ENCODE measurements at regions not wholly inside any gene's neighbourhood (a gene's known extent, or its start where the extent isn't known, plus 50 kb on each side); places are given as distances from the start of the nearest gene placed in this dataset.

DNA sequence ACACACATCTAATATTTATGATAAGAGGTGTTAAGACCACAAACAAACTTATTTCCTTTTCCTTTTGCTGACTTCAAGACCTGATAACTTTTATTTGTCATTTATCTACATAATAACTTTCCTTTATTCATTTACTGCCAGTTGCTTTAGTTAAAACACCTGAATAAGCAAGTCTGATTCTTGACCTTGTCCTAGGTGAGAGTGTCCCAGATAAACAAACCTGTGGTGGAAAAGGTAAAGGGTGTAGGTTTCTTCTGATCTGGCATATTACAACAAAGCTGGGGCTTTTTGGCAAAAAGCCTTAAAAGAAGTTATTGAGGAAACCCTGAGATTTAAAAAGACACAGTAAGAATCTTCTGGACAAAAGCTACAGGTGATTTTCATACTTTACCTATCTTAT lies 191.5 kb downstream of the ZBBX start:
- no peak overlapping the region for H3K4me3 Mint-ChIP-seq
- peaks cover 4% of the 10 kb centered on the region; the same call in 1 of the 2 replicates for H3K36me3 Mint-ChIP-seq (ENCODE audit: low read depth)
- no peaks in the 10 kb centered on the region for H3K27me3 Mint-ChIP-seq (ENCODE audit: insufficient read depth)
- TF ChIP-seq CTCF (IDR thresholded peaks at IDR 0.05) = no peak
- H3K27ac Mint-ChIP-seq = no peak overlapping the region
- DNase-seq = no peak
- H3K9me3 Mint-ChIP-seq = peaks cover 35% of the 10 kb centered on the region
- H3K4me1 Mint-ChIP-seq (ENCODE audit: low read depth) = no peaks in the 10 kb centered on the region

GRCh38 chr3:167187221-167187620 lies 192.9 kb downstream of the ZBBX start:
- peaks cover 4% of the 10 kb centered on the region; the same call in 1 of the 2 replicates for H3K36me3 Mint-ChIP-seq (ENCODE audit: low read depth)
- H3K27me3 Mint-ChIP-seq (ENCODE audit: insufficient read depth) = no peaks in the 10 kb centered on the region
- TF ChIP-seq CTCF (IDR thresholded peaks at IDR 0.05) = no peak
- no peaks in the 10 kb centered on the region for H3K4me1 Mint-ChIP-seq (ENCODE audit: low read depth)
- DNase-seq = no peak
- no peak overlapping the region for H3K27ac Mint-ChIP-seq
- H3K4me3 Mint-ChIP-seq = no peak overlapping the region
- peaks cover 34% of the 10 kb centered on the region for H3K9me3 Mint-ChIP-seq

- Mint-ChIP-seq H3K4me1 (ENCODE audit: low read depth) (no peaks in the 10 kb centered on the region), H3K9me3 (peaks cover 33% of the 10 kb centered on the region), H3K27ac (no peak overlapping the region), H3K4me3 (no peak overlapping the region), H3K27me3 (ENCODE audit: insufficient read depth) (no peaks in the 10 kb centered on the region), H3K36me3 (ENCODE audit: low read depth) (no peaks in the 10 kb centered on the region)
- DNase-seq = no peak
- no peak for TF ChIP-seq CTCF (IDR thresholded peaks at IDR 0.05)
Observed at GRCh38 chr3:167184511-167184910, 195.6 kb downstream of the ZBBX start.

- H3K4me1 Mint-ChIP-seq (ENCODE audit: low read depth) = no peaks in the 10 kb centered on the region
- H3K27ac Mint-ChIP-seq = no peak overlapping the region
- H3K36me3 Mint-ChIP-seq (ENCODE audit: low read depth) = no peaks in the 10 kb centered on the region
- no peak for DNase-seq
- no peak for TF ChIP-seq CTCF (IDR thresholded peaks at IDR 0.05)
- H3K4me3 Mint-ChIP-seq = no peak overlapping the region
- no peaks in the 10 kb centered on the region for H3K27me3 Mint-ChIP-seq (ENCODE audit: insufficient read depth)
- H3K9me3 Mint-ChIP-seq = peaks cover 49% of the 10 kb centered on the region
Observed at GRCh38 chr3:167172377-167172776, 207.7 kb downstream of the ZBBX start.

DNA sequence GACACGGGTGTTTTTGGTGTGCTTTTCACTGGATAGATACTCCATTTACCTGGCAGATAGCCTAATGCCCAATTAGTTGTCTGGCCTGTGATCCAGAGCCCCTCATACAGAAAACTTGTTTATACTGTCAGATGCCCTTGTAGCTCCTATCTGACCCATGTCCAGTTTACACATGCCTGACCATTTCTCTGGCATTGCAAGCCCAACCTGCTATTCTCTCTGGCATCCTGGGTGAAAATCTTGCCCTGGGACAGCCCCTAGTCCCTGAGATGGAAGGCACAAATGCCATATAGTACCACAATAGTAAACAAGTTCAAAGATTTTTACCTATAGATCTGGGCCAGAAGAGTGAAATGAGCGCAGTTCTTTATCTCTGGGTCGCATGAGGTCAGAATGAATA lies 212.6 kb downstream of the ZBBX start:
- Mint-ChIP-seq H3K4me3 (no peak overlapping the region), H3K9me3 (peaks cover 48% of the 10 kb centered on the region)

More for the DNA sequence above, 212.6 kb downstream of the ZBBX start:
- no peak for TF ChIP-seq CTCF (IDR thresholded peaks at IDR 0.05)
- DNase-seq = no peak
- Mint-ChIP-seq H3K27ac (no peak overlapping the region), H3K27me3 (ENCODE audit: insufficient read depth) (no peaks in the 10 kb centered on the region), H3K36me3 (ENCODE audit: low read depth) (no peaks in the 10 kb centered on the region), H3K4me1 (ENCODE audit: low read depth) (no peaks in the 10 kb centered on the region)

Measured in HFFc6 (cell line).